IPS-NIHi11 (cell line): ENCODE measurements at regions not wholly inside any gene's neighbourhood (a gene's known extent, or its start where the extent isn't known, plus 50 kb on each side); places are given as distances from the start of the nearest gene placed in this dataset.
"Not testable (repeated sequence)": the region's sequence is repeated elsewhere in the genome, so short reads cannot be mapped to it uniquely, and the experiment has no call there.

Experiments used
- DNase-seq: peaks from one replicate; pipeline ENCODE4 v3.0.0; 2012; ENCODE audit warnings: mixed read lengths, low spot score

DNA sequence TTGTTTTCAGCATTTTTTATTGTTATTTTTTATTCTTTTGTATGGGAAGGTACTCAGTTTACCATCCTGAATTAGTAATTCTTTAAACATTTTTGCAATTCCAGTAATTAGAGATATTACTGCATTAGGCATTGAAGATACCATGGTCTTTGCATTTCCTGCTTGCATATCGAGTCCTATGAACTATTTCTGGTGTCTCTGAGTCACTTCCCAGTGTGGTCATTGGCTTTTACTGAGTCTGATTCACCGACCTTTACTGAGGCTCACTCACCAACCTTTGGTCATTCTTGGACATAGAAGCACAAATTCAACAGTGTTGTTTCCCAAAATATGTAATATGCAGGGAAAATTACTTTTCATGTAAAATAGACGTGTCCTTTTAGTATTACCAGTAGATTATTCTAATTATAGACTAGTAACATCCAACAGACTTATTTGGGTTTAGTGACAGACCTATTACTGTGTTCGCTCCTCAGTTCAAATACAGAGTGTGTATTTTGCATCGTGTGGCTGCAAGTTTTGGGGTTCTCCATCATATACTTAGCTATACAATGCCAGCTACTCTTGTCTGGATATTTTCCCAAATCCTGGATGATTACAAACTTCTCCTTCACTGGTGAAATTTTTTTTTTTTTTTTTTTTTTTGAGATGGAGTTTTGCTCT lies 180.7 kb upstream of the PRSS1 start:
- DNase-seq = no peak

GRCh38 chr7:142567201-142568075 lies 181.8 kb upstream of the PRSS1 start:
- no peak for DNase-seq

DNA sequence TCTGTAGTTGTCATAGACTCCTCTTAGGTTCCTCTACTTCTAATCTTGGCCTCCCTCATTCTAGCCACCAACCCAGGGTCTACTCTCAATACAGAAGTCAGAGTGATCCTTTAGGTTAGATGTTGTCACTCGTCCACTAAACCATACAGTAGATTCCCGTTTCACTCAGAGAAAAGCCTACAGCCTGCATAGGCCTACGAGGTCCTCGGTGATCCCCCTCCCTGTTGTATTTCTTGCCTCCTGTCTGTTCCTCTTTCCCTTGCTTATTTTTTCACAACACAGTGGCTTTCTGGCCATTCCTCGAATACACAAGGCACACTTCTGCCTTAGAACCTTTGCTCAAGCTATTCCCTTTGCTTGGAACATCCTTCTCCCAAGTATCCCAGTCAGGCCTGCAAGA lies 183.0 kb upstream of the PRSS1 start:
- no peak for DNase-seq

DNA sequence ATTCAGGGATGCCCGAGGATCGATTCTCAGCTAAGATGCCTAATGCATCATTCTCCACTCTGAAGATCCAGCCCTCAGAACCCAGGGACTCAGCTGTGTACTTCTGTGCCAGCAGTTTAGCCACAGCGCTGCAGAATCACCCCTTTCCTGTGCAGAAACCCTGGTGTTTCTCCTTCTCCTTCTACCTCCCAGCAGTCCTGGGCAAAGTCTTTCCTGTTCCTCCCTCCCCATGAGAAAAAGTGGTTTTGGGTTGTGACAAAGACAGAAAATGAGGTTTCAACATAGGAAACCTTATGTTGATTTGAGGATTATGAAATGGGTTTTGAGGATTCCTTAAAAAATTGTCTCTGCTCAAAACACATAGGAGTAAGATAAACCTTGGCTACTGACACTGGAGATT lies 185.1 kb upstream of the PRSS1 start:
- not testable (repeated sequence) for DNase-seq

GRCh38 chr7:142563470-142563869 lies 185.8 kb upstream of the PRSS1 start:
- DNase-seq = no peak

DNA sequence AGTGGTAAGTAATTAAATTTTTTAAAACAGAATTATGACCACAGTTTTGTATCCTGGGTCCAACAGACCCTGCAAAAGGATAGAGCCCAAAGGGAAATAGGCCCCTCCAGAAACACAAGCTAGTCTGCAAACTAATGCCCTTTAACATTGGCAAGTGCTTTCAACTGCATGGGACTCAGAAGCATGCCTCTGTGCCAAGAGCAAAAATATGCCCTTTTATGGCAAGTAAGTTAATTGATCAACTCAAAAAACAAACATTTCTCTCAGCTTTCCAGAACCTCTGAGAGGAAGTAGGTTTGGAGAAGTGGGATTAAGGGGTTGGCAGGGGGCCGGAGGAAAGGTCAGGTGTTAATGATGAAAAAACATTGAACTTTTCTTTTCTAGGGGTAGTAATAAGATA lies 186.6 kb upstream of the PRSS1 start:
- no peak for DNase-seq

- not testable (repeated sequence) for DNase-seq
These were observed 187.9 kb upstream of the PRSS1 start for GRCh38 chr7:142561396-142561795.

- not testable (repeated sequence) for DNase-seq
These were observed 188.5 kb upstream of the PRSS1 start for GRCh38 chr7:142560770-142561169.

GRCh38 chr7:142560166-142560565 lies 189.1 kb upstream of the PRSS1 start:
- no peak for DNase-seq

- DNase-seq = peak; percentile 74
These were observed 191.2 kb upstream of the PRSS1 start for GRCh38 chr7:142557971-142558582.

DNA sequence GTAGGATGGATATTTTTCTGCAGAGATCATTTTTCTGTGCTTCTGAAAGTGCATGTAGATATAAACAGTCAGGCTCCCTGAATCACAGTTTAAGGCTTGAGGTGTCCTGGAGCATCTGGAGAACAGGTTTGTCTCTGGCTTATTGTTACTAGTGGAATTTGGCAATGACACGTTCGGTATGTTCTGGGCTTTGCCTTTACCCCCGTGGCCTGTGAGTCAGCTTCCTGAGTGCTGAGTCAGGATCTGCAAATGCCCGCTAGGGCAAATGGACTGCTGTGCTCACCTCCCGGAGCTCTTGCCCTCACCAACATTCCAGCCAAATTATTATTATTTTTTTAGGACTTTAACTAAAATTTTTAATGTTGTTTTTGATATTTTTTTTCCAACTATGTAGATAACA lies 192.5 kb upstream of the PRSS1 start:
- DNase-seq = peak; percentile 61

DNA sequence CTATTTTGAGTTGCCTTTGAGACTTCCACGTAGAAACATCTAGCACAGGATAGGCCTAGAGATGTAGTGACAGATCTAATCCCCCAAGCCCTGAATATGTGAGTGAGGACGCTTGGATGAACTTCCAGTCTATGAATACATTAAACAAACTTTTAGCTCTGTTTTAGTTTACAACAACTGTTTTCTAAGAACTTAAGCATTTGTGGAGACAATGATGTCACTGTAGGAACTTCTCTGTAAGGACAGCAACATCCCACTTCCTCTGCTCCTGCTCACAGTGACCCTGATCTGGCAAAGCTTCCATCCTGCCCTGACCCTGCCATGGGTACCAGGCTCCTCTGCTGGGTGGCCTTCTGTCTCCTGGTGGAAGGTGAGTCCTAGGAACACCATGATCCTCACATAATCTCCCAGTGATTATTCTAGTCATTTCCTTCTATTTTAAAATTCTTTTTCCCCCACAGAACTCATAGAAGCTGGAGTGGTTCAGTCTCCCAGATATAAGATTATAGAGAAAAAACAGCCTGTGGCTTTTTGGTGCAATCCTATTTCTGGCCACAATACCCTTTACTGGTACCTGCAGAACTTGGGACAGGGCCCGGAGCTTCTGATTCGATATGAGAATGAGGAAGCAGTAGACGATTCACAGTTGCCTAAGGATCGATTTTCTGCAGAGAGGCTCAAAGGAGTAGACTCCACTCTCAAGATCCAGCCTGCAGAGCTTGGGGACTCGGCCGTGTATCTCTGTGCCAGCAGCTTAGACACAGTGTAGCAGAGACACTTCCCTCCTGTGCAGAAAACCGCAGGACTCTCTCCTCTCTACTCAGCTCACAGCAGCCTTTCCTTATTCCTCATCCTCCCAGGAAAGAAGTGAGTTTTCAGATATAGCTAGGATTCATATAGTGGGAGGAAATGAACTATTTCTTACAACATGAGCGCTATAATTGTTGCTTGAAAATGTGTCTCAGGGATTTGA lies 194.4 kb upstream of the PRSS1 start:
- DNase-seq = no peak

DNA sequence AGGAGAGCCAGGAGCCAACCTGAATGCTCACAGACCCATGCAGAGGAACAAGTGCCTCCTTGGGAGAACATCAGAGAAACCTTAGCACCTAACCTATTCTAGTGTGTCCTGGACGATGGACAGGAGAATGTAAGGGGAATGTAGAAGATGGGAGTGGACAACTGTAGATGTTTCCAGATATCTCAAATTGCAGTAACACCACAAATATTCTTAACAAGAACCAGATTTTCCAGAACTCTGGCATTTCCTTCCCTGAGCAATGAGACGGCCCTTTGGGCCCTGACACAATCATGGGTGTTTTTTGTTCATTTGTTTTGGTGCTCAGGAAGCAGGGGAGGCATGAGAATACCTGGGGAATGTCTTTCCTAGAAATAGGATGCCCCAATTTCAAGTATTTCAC lies 196.1 kb upstream of the PRSS1 start:
- no peak for DNase-seq

GRCh38 chr7:142548978-142549377 lies 200.3 kb upstream of the PRSS1 start:
- DNase-seq = no peak

DNA sequence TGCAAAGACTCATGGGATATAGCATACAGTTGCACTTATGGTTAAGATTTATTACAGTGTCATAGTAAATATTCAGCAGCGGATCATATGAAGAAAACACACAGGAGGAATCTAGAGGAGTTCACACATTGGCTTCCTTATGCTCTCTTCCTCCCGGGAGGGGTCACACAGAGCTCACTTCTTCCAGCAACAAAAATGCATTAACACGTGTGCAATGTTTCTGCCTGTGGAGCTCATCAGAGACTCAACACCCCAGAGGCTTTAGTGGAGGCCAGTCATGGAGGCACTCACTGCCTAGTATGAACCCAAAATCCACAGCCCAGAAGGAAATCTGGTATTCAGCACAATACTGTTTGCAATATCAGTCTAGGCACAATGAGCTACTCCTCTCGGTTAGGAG lies 202.8 kb upstream of the PRSS1 start:
- DNase-seq = no peak

DNA sequence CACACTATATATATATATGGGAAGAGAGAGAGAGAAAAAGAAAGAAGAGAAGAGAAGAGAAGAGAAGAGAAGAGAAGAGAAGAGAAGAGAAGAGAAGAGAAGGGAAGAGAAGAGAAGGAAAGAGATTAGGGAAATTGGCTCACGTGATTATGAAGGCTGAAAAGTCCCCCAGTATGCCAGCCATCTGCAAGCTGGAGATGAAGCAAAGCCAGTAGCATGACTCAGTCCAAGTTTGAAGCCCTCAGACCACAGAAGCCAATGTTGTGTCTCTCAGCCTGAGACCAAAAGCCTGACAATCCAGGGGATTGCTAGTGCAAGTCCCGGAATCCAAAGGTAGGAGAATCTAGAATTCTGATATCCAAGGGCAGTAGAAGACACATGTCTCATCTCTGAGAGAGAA lies 206.3 kb upstream of the PRSS1 start:
- DNase-seq = no peak

DNA sequence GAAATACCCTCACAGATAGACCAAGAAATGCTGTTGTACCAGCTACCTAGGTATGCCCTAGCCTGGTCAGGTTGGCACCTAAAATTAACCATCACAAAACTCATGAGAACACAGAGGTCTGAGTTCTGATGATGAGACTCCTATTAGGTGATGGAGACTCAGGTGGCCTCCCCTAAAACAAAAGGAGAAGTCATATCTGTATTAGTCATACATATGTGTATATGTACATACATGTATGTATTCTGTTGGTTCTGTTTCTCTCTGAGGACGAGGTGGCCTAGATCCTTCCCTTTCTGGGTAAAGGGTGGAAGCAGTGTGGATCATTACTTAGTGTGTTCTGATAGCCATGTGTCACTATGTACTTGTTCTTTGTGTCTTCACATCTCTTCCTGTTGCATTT lies 207.2 kb upstream of the PRSS1 start:
- DNase-seq = no peak

DNA sequence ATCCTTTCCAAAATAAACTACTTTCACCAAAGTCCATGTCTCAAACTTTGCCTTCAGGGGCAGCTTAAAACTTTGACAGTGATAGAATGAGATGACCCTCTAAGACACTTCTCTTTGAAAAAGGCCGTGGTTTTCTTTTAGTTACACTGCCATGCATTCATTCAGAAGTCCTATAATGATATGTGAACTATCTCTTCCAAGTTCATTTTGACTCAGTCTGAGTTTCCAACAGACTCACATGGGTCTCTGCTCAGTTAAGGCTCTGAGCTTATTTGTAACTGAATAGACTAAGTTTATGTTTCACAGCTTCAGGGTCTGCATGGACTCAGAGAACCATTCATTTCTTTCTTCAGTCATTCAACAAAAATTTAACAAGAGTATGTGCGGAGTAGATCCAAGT lies 208.9 kb upstream of the PRSS1 start:
- DNase-seq = no peak

DNA sequence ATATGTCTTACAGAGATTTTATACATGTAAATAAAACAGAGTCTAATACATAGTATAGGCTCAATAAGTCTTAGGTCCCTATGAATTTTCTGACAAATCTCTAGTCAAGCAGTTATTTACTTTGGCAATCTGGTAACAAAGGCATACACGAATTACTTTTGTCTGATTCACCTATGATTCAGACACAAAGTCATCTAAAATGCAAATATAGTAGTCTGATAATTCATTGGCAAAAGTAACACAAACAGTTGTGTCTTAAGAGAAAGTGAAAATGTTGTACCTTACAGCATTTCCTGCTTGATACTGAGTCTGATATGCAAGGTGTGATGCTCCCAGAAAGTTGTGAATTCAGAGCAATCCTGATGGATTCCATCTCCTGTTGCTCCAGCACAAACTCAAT lies 209.4 kb upstream of the PRSS1 start:
- no peak for DNase-seq

GRCh38 chr7:142537760-142538159 lies 211.5 kb upstream of the PRSS1 start:
- no peak for DNase-seq

GRCh38 chr7:142535123-142535779 lies 214.0 kb upstream of the PRSS1 start:
- DNase-seq = peak; percentile 71
